ENCODE measurements at regions not wholly inside any gene's neighbourhood (a gene's known extent, or its start where the extent isn't known, plus 50 kb on each side); places are given as distances from the start of the nearest gene placed in this dataset.
A peak's percentile ranks its signal among the peaks of the same experiment; 100 is the strongest.

- H4K20me1 ChIP-seq (ENCODE audit: control insufficient read depth, insufficient read depth): no peaks in the 10 kb centered on the region
- CTCF ChIA-PET: no interaction called here
- no peaks in the 10 kb centered on the region for H3K4me1 ChIP-seq (ENCODE audit: control insufficient read depth, insufficient read depth, low read length)
- DNase-seq (ENCODE audit: low read depth, low spot score) (no peak), FAIRE-seq (no peak), ATAC-seq (no peak)
- BruUV-seq (replicated peaks): no TSS peak
- H3K27ac ChIP-seq (ENCODE audit: control insufficient read depth, insufficient read depth): no peak overlapping the region
- POLR2A ChIA-PET: no interaction called here
- H3K4me3 ChIP-seq: no peak overlapping the region
- no peaks in the 10 kb centered on the region for H3K36me3 ChIP-seq (ENCODE audit: control insufficient read depth in 2 of 2, insufficient read depth in 2 of 2, low read length in 1 of 2)
- peaks cover 0 to 1% of the 10 kb centered on the region in 2 experiments; a peak in 2 of 4 replicates for H3K27me3 ChIP-seq (replicated peaks in 1 of 2; ENCODE audit: control insufficient read depth in 2 of 2, insufficient read depth in 2 of 2, low read length in 1 of 2)
- SMC1A ChIA-PET (ENCODE audit: uncharacterized antibody, unreplicated experiment): no interaction called here
- 61% methylated on average over 7 of the region's 7 CpGs for WGBS (ENCODE audit: insufficient coverage, insufficient replicate concordance, low lambda C conversion rate, missing lambda C conversion rate)
- RAD21 ChIA-PET (ENCODE audit: unreplicated experiment): no interaction called here
- intact Hi-C loops (cut with micrococcal nuclease; ENCODE audit: unreplicated experiment): no loop called here
- TF ChIP-seq, protein P1, sequence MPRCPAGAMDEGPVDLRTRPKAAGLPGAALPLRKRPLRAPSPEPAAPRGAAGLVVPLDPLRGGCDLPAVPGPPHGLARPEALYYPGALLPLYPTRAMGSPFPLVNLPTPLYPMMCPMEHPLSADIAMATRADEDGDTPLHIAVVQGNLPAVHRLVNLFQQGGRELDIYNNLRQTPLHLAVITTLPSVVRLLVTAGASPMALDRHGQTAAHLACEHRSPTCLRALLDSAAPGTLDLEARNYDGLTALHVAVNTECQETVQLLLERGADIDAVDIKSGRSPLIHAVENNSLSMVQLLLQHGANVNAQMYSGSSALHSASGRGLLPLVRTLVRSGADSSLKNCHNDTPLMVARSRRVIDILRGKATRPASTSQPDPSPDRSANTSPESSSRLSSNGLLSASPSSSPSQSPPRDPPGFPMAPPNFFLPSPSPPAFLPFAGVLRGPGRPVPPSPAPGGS (IDR thresholded peaks at IDR 0.05; ENCODE audit: borderline replicate concordance, insufficient read depth, low read depth, low read length, poor library complexity, severe bottlenecking): peak; percentile 58
- no peak for TF ChIP-seq HSF1 (IDR thresholded peaks at IDR 0.05; ENCODE audit: low read depth, low read length)
- TF ChIP-seq, protein P2, sequence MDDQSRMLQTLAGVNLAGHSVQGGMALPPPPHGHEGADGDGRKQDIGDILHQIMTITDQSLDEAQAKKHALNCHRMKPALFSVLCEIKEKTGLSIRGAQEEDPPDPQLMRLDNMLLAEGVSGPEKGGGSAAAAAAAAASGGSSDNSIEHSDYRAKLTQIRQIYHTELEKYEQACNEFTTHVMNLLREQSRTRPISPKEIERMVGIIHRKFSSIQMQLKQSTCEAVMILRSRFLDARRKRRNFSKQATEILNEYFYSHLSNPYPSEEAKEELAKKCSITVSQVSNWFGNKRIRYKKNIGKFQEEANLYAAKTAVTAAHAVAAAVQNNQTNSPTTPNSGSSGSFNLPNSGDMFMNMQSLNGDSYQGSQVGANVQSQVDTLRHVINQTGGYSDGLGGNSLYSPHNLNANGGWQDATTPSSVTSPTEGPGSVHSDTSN (IDR thresholded peaks at IDR 0.05; ENCODE audit: insufficient replicate concordance, low read depth, low read length): peak; percentile 24
- TF ChIP-seq LARP7 (IDR thresholded peaks at IDR 0.05): no peak
- no peaks in the 10 kb centered on the region for H3K9me3 ChIP-seq (replicated peaks; ENCODE audit: control insufficient read depth, insufficient read depth, low read length)
- no peaks in the 10 kb centered on the region for H3K79me2 ChIP-seq (ENCODE audit: control insufficient read depth, insufficient read depth, low read length)
- in situ Hi-C loops (cut with MboI): no loop called here
- no peak overlapping the region for H3K9ac ChIP-seq (ENCODE audit: control insufficient read depth, insufficient read depth, low read length)
- H3K4me2 ChIP-seq (ENCODE audit: control insufficient read depth, insufficient read depth): no peak overlapping the region
- no peak overlapping the region for H2AFZ ChIP-seq (ENCODE audit: control insufficient read depth, low read depth, low read length)
These were observed 506.8 kb downstream of the MATN1 start for GRCh38 chr1:30216602-30217001.
